PFSK-1 (cell line): ENCODE measurements at regions not wholly inside any gene's neighbourhood (a gene's known extent, or its start where the extent isn't known, plus 50 kb on each side); places are given as distances from the start of the nearest gene placed in this dataset.

Experiments
- FOXP2 ChIP-seq: optimal IDR thresholded peaks from 2 replicates; pipeline ENCODE3; 2011; ENCODE audit warnings: borderline replicate concordance, control low read depth, inconsistent platforms; ENCODE audit not compliant: insufficient read depth; ENCODE audit errors: extremely low read length, extremely low read depth
- POLR2AphosphoS5 ChIP-seq: IDR thresholded peaks from 2 replicates; pipeline ENCODE4 v1.6.1; 2012; ENCODE audit warnings: low read depth, mild to moderate bottlenecking, control low read depth, low read length, moderate library complexity
- REST ChIP-seq, 2 experiments: IDR thresholded peaks; 2 replicates each; pipeline versions ENCODE4 v1.6.1 to v1.8.0; 2011 to 2012; ENCODE audit warnings: low read depth in 2 of 2, low read length in 2 of 2, control low read depth in 1 of 2, inconsistent platforms in 1 of 2, mild to moderate bottlenecking in 1 of 2, moderate library complexity in 1 of 2; ENCODE audit not compliant: insufficient read depth in 1 of 2
- SIN3A ChIP-seq: IDR thresholded peaks from 2 replicates; pipeline ENCODE4 v1.6.1; 2012; ENCODE audit warnings: mild to moderate bottlenecking, low read length, moderate library complexity, borderline replicate concordance; ENCODE audit not compliant: insufficient read depth
- TAF1 ChIP-seq: IDR thresholded peaks from 2 replicates; pipeline ENCODE4 v1.6.1; 2012; ENCODE audit warnings: low read length, control low read depth, borderline replicate concordance; ENCODE audit not compliant: insufficient read depth

GRCh38 chr13:30364876-30365275, 57.4 kb upstream of the UBE2L5 start:
- TF ChIP-seq SIN3A (no peak), POLR2AphosphoS5 (no peak), TAF1 (no peak), FOXP2 (peak; percentile 15), REST (IDR thresholded peaks at IDR 0.05; ENCODE audit: insufficient read depth in 1 of 2, low read depth in 2 of 2, low read length in 2 of 2) (no peak; a peak in 1 of 4 replicates)
